HepG2 (cell line): ENCODE measurements at regions not wholly inside any gene's neighbourhood (a gene's known extent, or its start where the extent isn't known, plus 50 kb on each side); places are given as distances from the start of the nearest gene placed in this dataset.

Source experiments
- CEBPG ChIP-seq: IDR thresholded peaks from 2 replicates; pipeline ENCODE4 v1.6.1; 2016
- CENPX ChIP-seq: sonication (generic); formaldehyde crosslinking; IDR thresholded peaks from 2 replicates; pipeline ENCODE4 v1.9.0; 2021; ENCODE audit warnings: mild to moderate bottlenecking, missing genetic modification reagents, moderate library complexity
- ELF1 ChIP-seq: sonication (generic); formaldehyde crosslinking; IDR thresholded peaks from 2 replicates; pipeline ENCODE4 v1.4.0; 2020; ENCODE audit warnings: missing genetic modification reagents
- KDM1A ChIP-seq: IDR thresholded peaks from 2 replicates; pipeline ENCODE4 v1.6.1; 2016; ENCODE audit warnings: missing compliant biosample characterization
- NFIB ChIP-seq: sonication (generic); formaldehyde crosslinking; IDR thresholded peaks from 2 replicates; pipeline ENCODE4 v1.9.0; 2021; ENCODE audit warnings: missing genetic modification reagents, mild to moderate bottlenecking, borderline replicate concordance
- SATB2 ChIP-seq: sonication (generic); formaldehyde crosslinking; IDR thresholded peaks from 2 replicates; pipeline ENCODE4 v1.5.0; 2020; ENCODE audit warnings: missing genetic modification reagents
- SUZ12 ChIP-seq: fragments of 150-350 bp; IDR thresholded peaks from 2 replicates; pipeline ENCODE4 v1.6.1; 2014; ENCODE audit warnings: low read depth, low read length
- TCF12 ChIP-seq, 2 experiments: fragments of 450-650 bp in 1 of 2; sonication (generic) in 1 of 2; formaldehyde crosslinking in 1 of 2; IDR thresholded peaks; 2 replicates each; pipeline versions ENCODE4 v1.6.1 to v1.8.0; 2017 to 2022; ENCODE audit warnings: antibody characterized with exemption in 1 of 2, mild to moderate bottlenecking in 1 of 2, missing genetic modification reagents in 1 of 2, moderate library complexity in 1 of 2
- ZNF761 ChIP-seq: sonication (generic); formaldehyde crosslinking; conservative IDR thresholded peaks from 2 replicates; pipeline ENCODE4 v1.4.0; 2020; ENCODE audit warnings: mild to moderate bottlenecking, missing genetic modification reagents
- TF ChIP-seq, protein P1 (sequence below): sonication (generic); formaldehyde crosslinking; IDR thresholded peaks from 2 replicates; pipeline ENCODE4 v1.5.0; 2020; ENCODE audit warnings: missing genetic modification reagents
- TF ChIP-seq, protein P2 (sequence below), 2 experiments: fragments of 450-650 bp in 1 of 2; sonication (generic) in 1 of 2; formaldehyde crosslinking; IDR thresholded peaks; 2 replicates each; pipeline versions ENCODE4 v1.5.0 to v1.8.0; 2020 to 2022; ENCODE audit warnings: mild to moderate bottlenecking in 1 of 2, missing genetic modification reagents in 1 of 2
- TF ChIP-seq, protein P3 (sequence below): sonication (generic); formaldehyde crosslinking; IDR thresholded peaks from 2 replicates; pipeline ENCODE4 v1.8.1; 2023; ENCODE audit warnings: missing genetic modification reagents, inconsistent platforms, borderline replicate concordance
- TF ChIP-seq, protein P4 (sequence below): sonication (generic); formaldehyde crosslinking; IDR thresholded peaks from 2 replicates; pipeline ENCODE4 v1.5.0; 2020; ENCODE audit warnings: mild to moderate bottlenecking, missing genetic modification reagents, moderate library complexity

DNA sequence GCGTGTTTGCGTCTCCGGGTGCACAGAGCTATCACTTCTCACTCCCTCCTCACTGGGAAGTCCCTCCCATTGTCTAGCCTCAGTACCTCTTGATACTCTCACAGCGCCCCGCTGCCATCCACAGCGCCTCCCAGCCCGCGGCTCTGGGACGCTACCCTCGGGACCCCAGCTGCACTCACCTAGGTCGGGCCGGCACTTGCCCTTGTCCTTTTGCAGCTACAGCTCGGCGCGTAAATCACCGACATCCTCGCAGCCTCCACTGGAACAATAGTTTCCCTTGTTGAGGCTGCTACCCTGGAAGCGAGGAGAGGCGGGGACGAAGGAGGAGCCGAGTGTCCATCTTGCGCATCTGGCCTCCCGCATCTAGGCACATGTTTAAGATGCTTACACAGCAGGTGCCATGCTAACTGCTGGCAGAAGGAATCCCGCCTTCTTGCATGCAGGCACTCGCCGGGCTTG is 269.5 kb upstream of the HSFY2 start:
- TF ChIP-seq CENPX (CRISPR knock-in tag) (no peak), CEBPG (CRISPR knock-in tag) (no peak), NFIB (CRISPR knock-in tag) (no peak), SATB2 (CRISPR knock-in tag) (no peak), ZNF761 (CRISPR knock-in tag) (no peak), ELF1 (CRISPR knock-in tag) (no peak), KDM1A (CRISPR knock-in tag) (no peak), TCF12 (IDR thresholded peaks at IDR 0.05) (no peak), TCF12 (CRISPR knock-in tag; IDR thresholded peaks at IDR 0.05) (no peak), SUZ12 (no peak)
- TF ChIP-seq, protein P1, sequence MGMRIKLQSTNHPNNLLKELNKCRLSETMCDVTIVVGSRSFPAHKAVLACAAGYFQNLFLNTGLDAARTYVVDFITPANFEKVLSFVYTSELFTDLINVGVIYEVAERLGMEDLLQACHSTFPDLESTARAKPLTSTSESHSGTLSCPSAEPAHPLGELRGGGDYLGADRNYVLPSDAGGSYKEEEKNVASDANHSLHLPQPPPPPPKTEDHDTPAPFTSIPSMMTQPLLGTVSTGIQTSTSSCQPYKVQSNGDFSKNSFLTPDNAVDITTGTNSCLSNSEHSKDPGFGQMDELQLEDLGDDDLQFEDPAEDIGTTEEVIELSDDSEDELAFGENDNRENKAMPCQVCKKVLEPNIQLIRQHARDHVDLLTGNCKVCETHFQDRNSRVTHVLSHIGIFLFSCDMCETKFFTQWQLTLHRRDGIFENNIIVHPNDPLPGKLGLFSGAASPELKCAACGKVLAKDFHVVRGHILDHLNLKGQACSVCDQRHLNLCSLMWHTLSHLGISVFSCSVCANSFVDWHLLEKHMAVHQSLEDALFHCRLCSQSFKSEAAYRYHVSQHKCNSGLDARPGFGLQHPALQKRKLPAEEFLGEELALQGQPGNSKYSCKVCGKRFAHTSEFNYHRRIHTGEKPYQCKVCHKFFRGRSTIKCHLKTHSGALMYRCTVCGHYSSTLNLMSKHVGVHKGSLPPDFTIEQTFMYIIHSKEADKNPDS (CRISPR knock-in tag): no peak
- TF ChIP-seq, protein P2, sequence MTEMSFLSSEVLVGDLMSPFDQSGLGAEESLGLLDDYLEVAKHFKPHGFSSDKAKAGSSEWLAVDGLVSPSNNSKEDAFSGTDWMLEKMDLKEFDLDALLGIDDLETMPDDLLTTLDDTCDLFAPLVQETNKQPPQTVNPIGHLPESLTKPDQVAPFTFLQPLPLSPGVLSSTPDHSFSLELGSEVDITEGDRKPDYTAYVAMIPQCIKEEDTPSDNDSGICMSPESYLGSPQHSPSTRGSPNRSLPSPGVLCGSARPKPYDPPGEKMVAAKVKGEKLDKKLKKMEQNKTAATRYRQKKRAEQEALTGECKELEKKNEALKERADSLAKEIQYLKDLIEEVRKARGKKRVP (CRISPR knock-in tag; IDR thresholded peaks at IDR 0.05): no peak
- TF ChIP-seq, protein P3, sequence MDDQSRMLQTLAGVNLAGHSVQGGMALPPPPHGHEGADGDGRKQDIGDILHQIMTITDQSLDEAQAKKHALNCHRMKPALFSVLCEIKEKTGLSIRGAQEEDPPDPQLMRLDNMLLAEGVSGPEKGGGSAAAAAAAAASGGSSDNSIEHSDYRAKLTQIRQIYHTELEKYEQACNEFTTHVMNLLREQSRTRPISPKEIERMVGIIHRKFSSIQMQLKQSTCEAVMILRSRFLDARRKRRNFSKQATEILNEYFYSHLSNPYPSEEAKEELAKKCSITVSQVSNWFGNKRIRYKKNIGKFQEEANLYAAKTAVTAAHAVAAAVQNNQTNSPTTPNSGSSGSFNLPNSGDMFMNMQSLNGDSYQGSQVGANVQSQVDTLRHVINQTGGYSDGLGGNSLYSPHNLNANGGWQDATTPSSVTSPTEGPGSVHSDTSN (CRISPR knock-in tag): no peak
- TF ChIP-seq, protein P4, sequence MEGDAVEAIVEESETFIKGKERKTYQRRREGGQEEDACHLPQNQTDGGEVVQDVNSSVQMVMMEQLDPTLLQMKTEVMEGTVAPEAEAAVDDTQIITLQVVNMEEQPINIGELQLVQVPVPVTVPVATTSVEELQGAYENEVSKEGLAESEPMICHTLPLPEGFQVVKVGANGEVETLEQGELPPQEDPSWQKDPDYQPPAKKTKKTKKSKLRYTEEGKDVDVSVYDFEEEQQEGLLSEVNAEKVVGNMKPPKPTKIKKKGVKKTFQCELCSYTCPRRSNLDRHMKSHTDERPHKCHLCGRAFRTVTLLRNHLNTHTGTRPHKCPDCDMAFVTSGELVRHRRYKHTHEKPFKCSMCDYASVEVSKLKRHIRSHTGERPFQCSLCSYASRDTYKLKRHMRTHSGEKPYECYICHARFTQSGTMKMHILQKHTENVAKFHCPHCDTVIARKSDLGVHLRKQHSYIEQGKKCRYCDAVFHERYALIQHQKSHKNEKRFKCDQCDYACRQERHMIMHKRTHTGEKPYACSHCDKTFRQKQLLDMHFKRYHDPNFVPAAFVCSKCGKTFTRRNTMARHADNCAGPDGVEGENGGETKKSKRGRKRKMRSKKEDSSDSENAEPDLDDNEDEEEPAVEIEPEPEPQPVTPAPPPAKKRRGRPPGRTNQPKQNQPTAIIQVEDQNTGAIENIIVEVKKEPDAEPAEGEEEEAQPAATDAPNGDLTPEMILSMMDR (CRISPR knock-in tag): no peak
